GM19468 (cell line): ENCODE measurements at regions not wholly inside any gene's neighbourhood (a gene's known extent, or its start where the extent isn't known, plus 50 kb on each side); places are given as distances from the start of the nearest gene placed in this dataset.
"Not testable (repeated sequence)": the region's sequence is repeated elsewhere in the genome, so short reads cannot be mapped to it uniquely, and the experiment has no call there.

Source experiments
- ATAC-seq: cut with Tn5 transposase; IDR thresholded peaks from one replicate; pipeline ENCODE4 v1.9.1; 2021; ENCODE audit warnings: mild to moderate bottlenecking, moderate library complexity, moderate number of reproducible peaks; ENCODE audit not compliant: unreplicated experiment; ENCODE audit errors: extremely low read depth

- ATAC-seq = no peak
These were observed 586.5 kb upstream of the CNTN5 start for GRCh38 chr11:98434296-98434695.

- no peak for ATAC-seq
These were observed 567.4 kb upstream of the CNTN5 start for GRCh38 chr11:98453378-98453777.

- no peak for ATAC-seq
These were observed 565.0 kb upstream of the CNTN5 start for GRCh38 chr11:98455500-98456307.

GRCh38 chr11:98456308-98456680, 564.5 kb upstream of the CNTN5 start:
- ATAC-seq = no peak

GRCh38 chr11:98495016-98495415, 525.7 kb upstream of the CNTN5 start:
- no peak for ATAC-seq

- ATAC-seq = no peak
These were observed 525.1 kb upstream of the CNTN5 start for GRCh38 chr11:98495601-98496000.

- ATAC-seq = no peak
These were observed 513.5 kb upstream of the CNTN5 start for GRCh38 chr11:98507208-98507607.

- ATAC-seq = no peak
These were observed 507.8 kb upstream of the CNTN5 start for GRCh38 chr11:98512938-98513337.

- no peak for ATAC-seq
These were observed 489.2 kb upstream of the CNTN5 start for GRCh38 chr11:98531576-98531975.

- no peak for ATAC-seq
These were observed 484.7 kb upstream of the CNTN5 start for GRCh38 chr11:98536023-98536422.

- ATAC-seq = not testable (repeated sequence)
These were observed 482.4 kb upstream of the CNTN5 start for GRCh38 chr11:98538358-98538757.

- no peak for ATAC-seq
These were observed 475.1 kb upstream of the CNTN5 start for GRCh38 chr11:98545544-98546175.

- no peak for ATAC-seq
These were observed 471.2 kb upstream of the CNTN5 start for GRCh38 chr11:98549571-98549970.

GRCh38 chr11:98559961-98560360, 460.8 kb upstream of the CNTN5 start:
- no peak for ATAC-seq

GRCh38 chr11:98561252-98561651, 459.5 kb upstream of the CNTN5 start:
- ATAC-seq = no peak

- ATAC-seq = no peak
These were observed 458.8 kb upstream of the CNTN5 start for GRCh38 chr11:98561877-98562395.

GRCh38 chr11:98564233-98564632, 456.5 kb upstream of the CNTN5 start:
- no peak for ATAC-seq

- ATAC-seq = no peak
These were observed 455.9 kb upstream of the CNTN5 start for GRCh38 chr11:98564881-98565280.

GRCh38 chr11:98565311-98565710, 455.4 kb upstream of the CNTN5 start:
- ATAC-seq = no peak

GRCh38 chr11:98566978-98567377, 453.8 kb upstream of the CNTN5 start:
- no peak for ATAC-seq

GRCh38 chr11:98568013-98568412, 452.7 kb upstream of the CNTN5 start:
- ATAC-seq = no peak

GRCh38 chr11:98572941-98573340, 447.8 kb upstream of the CNTN5 start:
- ATAC-seq = no peak
